ENCODE measurements at regions not wholly inside any gene's neighbourhood (a gene's known extent, or its start where the extent isn't known, plus 50 kb on each side); places are given as distances from the start of the nearest gene placed in this dataset.

DNA sequence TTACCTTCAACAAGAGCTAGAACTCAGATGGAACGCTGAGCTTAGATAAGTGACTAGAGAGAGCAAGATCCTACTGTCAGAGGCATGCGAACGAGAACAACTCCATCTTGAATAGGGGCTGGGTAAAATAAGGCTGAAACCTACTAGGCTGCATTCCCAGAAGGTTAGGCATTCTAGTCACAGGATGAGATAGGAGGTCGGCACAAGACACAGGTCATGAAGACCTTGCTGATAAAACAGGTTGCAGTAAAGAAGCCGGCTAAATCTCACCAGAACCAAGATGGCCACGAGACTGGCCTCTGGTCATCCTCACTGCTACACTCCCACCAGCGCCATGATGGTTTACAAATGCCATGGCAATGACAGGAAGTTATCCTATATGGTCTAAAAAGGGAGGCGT, 59.6 kb upstream of the PLEKHG3 start:
- 94% methylated on average over 6 of the region's 8 CpGs for WGBS (ENCODE audit: insufficient coverage)
- Histone ChIP-seq H4K20me1 (ENCODE audit: control insufficient read depth, insufficient read depth, low read length, poor library complexity, severe bottlenecking) (no peaks in the 10 kb centered on the region), H3K36me3 (replicated peaks in 1 of 2; ENCODE audit: control extremely low read depth in 1 of 2, control insufficient read depth in 1 of 2, extremely low read depth in 1 of 2, insufficient read depth in 2 of 2, low read length in 1 of 2) (no peaks in the 10 kb centered on the region), H3K9ac (ENCODE audit: low read length) (no peak overlapping the region), H3K4me3 (ENCODE audit: control extremely low read depth in 1 of 5, extremely low read depth in 1 of 5, insufficient read depth in 1 of 5, low read depth in 2 of 5, low read length in 4 of 5) (no peak overlapping the region), H3K4me1 (ENCODE audit: control insufficient read depth in 2 of 2, insufficient read depth in 2 of 2, low read length in 2 of 2) (no peaks in the 10 kb centered on the region), H3K9me3 (ENCODE audit: control extremely low read depth in 1 of 3, control insufficient read depth in 2 of 3, insufficient read depth in 1 of 3, low read length in 2 of 3) (no peaks in the 10 kb centered on the region), H3K27ac (ENCODE audit: low read length in 2 of 2) (no peak overlapping the region), H3K27me3 (replicated peaks in 1 of 4; ENCODE audit: control extremely low read depth in 1 of 4, control insufficient read depth in 3 of 4, insufficient read depth in 4 of 4, low read length in 3 of 4) (no peaks in the 10 kb centered on the region), H3K4me2 (replicated peaks; ENCODE audit: low read depth, low read length, poor library complexity, severe bottlenecking) (no peak overlapping the region), H2AFZ (ENCODE audit: insufficient read depth, low read depth, low read length, poor library complexity, severe bottlenecking) (no peak overlapping the region), H3K79me2 (ENCODE audit: control insufficient read depth, insufficient read depth, low read length) (no peaks in the 10 kb centered on the region)
- no peaks in the 10 kb centered on the region for H3K4me1 Mint-ChIP-seq
- no peak overlapping the region for H3K27ac Mint-ChIP-seq
- H3K9me3 Mint-ChIP-seq (ENCODE audit: insufficient read depth), result no peaks in the 10 kb centered on the region
- ATAC-seq (ENCODE audit: low read depth), result no peak
- H3K27me3 Mint-ChIP-seq, result peaks cover 33% of the 10 kb centered on the region
- TF ChIP-seq, protein P1, sequence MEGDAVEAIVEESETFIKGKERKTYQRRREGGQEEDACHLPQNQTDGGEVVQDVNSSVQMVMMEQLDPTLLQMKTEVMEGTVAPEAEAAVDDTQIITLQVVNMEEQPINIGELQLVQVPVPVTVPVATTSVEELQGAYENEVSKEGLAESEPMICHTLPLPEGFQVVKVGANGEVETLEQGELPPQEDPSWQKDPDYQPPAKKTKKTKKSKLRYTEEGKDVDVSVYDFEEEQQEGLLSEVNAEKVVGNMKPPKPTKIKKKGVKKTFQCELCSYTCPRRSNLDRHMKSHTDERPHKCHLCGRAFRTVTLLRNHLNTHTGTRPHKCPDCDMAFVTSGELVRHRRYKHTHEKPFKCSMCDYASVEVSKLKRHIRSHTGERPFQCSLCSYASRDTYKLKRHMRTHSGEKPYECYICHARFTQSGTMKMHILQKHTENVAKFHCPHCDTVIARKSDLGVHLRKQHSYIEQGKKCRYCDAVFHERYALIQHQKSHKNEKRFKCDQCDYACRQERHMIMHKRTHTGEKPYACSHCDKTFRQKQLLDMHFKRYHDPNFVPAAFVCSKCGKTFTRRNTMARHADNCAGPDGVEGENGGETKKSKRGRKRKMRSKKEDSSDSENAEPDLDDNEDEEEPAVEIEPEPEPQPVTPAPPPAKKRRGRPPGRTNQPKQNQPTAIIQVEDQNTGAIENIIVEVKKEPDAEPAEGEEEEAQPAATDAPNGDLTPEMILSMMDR (IDR thresholded peaks at IDR 0.05), result no peak
- no peak for TF ChIP-seq EZH2 (IDR thresholded peaks at IDR 0.05; ENCODE audit: borderline replicate concordance, insufficient read depth, low read depth, low read length, poor library complexity, severe bottlenecking)
- POLR2A ChIA-PET, result no interaction called here
- no peak for DNase-seq
- intact Hi-C loops (cut with micrococcal nuclease), result no loop called here
- H3K4me3 Mint-ChIP-seq, result no peak overlapping the region
- CTCF ChIA-PET, result interaction anchor here (1.5 kb wide), 1 partner anchor 9 kb away, joined by 4 read pairs; no protein-coding TSS in a partner anchor

GRCh38 chr14:64645220-64645892, 58.9 kb upstream of the PLEKHG3 start:
- DNase-seq (no peak), ATAC-seq (ENCODE audit: low read depth) (no peak)
- CTCF ChIA-PET, result no interaction called here
- peaks cover 39% of the 10 kb centered on the region for H3K27me3 Mint-ChIP-seq
- Histone ChIP-seq H3K4me2 (replicated peaks; ENCODE audit: low read depth, low read length, poor library complexity, severe bottlenecking) (no peak overlapping the region), H3K36me3 (replicated peaks in 1 of 2; ENCODE audit: control extremely low read depth in 1 of 2, control insufficient read depth in 1 of 2, extremely low read depth in 1 of 2, insufficient read depth in 2 of 2, low read length in 1 of 2) (no peaks in the 10 kb centered on the region), H2AFZ (ENCODE audit: insufficient read depth, low read depth, low read length, poor library complexity, severe bottlenecking) (no peak overlapping the region), H3K27me3 (replicated peaks in 1 of 4; ENCODE audit: control extremely low read depth in 1 of 4, control insufficient read depth in 3 of 4, insufficient read depth in 4 of 4, low read length in 3 of 4) (no peaks in the 10 kb centered on the region), H3K27ac (ENCODE audit: low read length in 2 of 2) (no peak overlapping the region), H4K20me1 (ENCODE audit: control insufficient read depth, insufficient read depth, low read length, poor library complexity, severe bottlenecking) (no peaks in the 10 kb centered on the region), H3K79me2 (ENCODE audit: control insufficient read depth, insufficient read depth, low read length) (no peaks in the 10 kb centered on the region), H3K9me3 (ENCODE audit: control extremely low read depth in 1 of 3, control insufficient read depth in 2 of 3, insufficient read depth in 1 of 3, low read length in 2 of 3) (no peaks in the 10 kb centered on the region), H3K9ac (ENCODE audit: low read length) (no peak overlapping the region), H3K4me3 (ENCODE audit: control extremely low read depth in 1 of 5, extremely low read depth in 1 of 5, insufficient read depth in 1 of 5, low read depth in 2 of 5, low read length in 4 of 5) (no peak overlapping the region), H3K4me1 (ENCODE audit: control insufficient read depth in 2 of 2, insufficient read depth in 2 of 2, low read length in 2 of 2) (no peaks in the 10 kb centered on the region)
- no peak overlapping the region for H3K27ac Mint-ChIP-seq
- H3K4me3 Mint-ChIP-seq, result no peak overlapping the region
- intact Hi-C loops (cut with micrococcal nuclease), result no loop called here
- no peak for TF ChIP-seq EZH2 (IDR thresholded peaks at IDR 0.05; ENCODE audit: borderline replicate concordance, insufficient read depth, low read depth, low read length, poor library complexity, severe bottlenecking)
- no peaks in the 10 kb centered on the region for H3K4me1 Mint-ChIP-seq
- H3K9me3 Mint-ChIP-seq (ENCODE audit: insufficient read depth), result no peaks in the 10 kb centered on the region
- POLR2A ChIA-PET, result no interaction called here
- WGBS (ENCODE audit: insufficient coverage), result 92% methylated on average over 5 of the region's 10 CpGs
